Skeletal muscle satellite cell (primary cell): ENCODE measurements at regions not wholly inside any gene's neighbourhood (a gene's known extent, or its start where the extent isn't known, plus 50 kb on each side); places are given as distances from the start of the nearest gene placed in this dataset.
A peak's percentile ranks its signal among the peaks of the same experiment; 100 is the strongest.

Experiments
- H3K27me3 ChIP-seq: 2 replicates; pipeline ENCODE4 v1.7.0; 2013; ENCODE audit warnings: low read length; ENCODE audit not compliant: control insufficient read depth, insufficient read depth
- H3K36me3 ChIP-seq: 2 replicates; pipeline ENCODE4 v1.7.0; 2013; ENCODE audit warnings: mild to moderate bottlenecking, control low read depth, low read length; ENCODE audit not compliant: insufficient read depth
- H3K4me1 ChIP-seq: 2 replicates; pipeline ENCODE4 v1.7.0; 2013; ENCODE audit warnings: low read length; ENCODE audit not compliant: control insufficient read depth, insufficient read depth
- H3K4me2 ChIP-seq: 2 replicates; pipeline ENCODE4 v1.7.0; 2013; ENCODE audit warnings: mild to moderate bottlenecking, low read length
- H3K4me3 ChIP-seq: 2 replicates; pipeline ENCODE4 v1.7.0; 2013; ENCODE audit warnings: low read length
- H3K9ac ChIP-seq: 2 replicates; pipeline ENCODE4 v1.7.0; 2013; ENCODE audit warnings: mild to moderate bottlenecking, low read depth, low read length, moderate library complexity
- H3K9me3 ChIP-seq: replicated peaks from 2 replicates; pipeline ENCODE4 v1.7.0; 2013; ENCODE audit warnings: mild to moderate bottlenecking, control low read depth, low read length

- Histone ChIP-seq H3K27me3 (no peaks in the 10 kb centered on the region), H3K4me2 (no peak overlapping the region), H3K4me3 (no peak overlapping the region), H3K9me3 (no peaks in the 10 kb centered on the region), H3K4me1 (no peaks in the 10 kb centered on the region), H3K36me3 (no peaks in the 10 kb centered on the region), H3K9ac (no peak overlapping the region)
Observed at GRCh38 chr1:116819081-116819480, 64.9 kb downstream of the CD2 start.

GRCh38 chr1:116820369-116820768 lies 66.1 kb downstream of the CD2 start:
- no peak overlapping the region for H3K4me2 ChIP-seq
- H3K27me3 ChIP-seq: no peaks in the 10 kb centered on the region
- peaks cover 7% of the 10 kb centered on the region for H3K4me1 ChIP-seq
- no peaks in the 10 kb centered on the region for H3K36me3 ChIP-seq
- no peaks in the 10 kb centered on the region for H3K9me3 ChIP-seq
- no peak overlapping the region for H3K4me3 ChIP-seq
- no peak overlapping the region for H3K9ac ChIP-seq

- Histone ChIP-seq H3K4me1 (peaks cover 13% of the 10 kb centered on the region), H3K4me2 (no peak overlapping the region), H3K27me3 (no peaks in the 10 kb centered on the region), H3K36me3 (no peaks in the 10 kb centered on the region), H3K4me3 (no peak overlapping the region), H3K9ac (no peak overlapping the region), H3K9me3 (no peaks in the 10 kb centered on the region)
Observed at GRCh38 chr1:116821763-116822162, 67.5 kb downstream of the CD2 start.

- Histone ChIP-seq H3K9me3 (no peaks in the 10 kb centered on the region), H3K4me2 (peak overlapping the region; percentile 21), H3K36me3 (no peaks in the 10 kb centered on the region), H3K27me3 (no peaks in the 10 kb centered on the region), H3K4me3 (no peak overlapping the region), H3K9ac (no peak overlapping the region), H3K4me1 (peaks cover 13% of the 10 kb centered on the region)
Observed at GRCh38 chr1:116824631-116825206, 70.5 kb downstream of the CD2 start.

GRCh38 chr1:116825207-116825719 lies 71.0 kb downstream of the CD2 start:
- H3K4me2 ChIP-seq: peak overlapping the region; percentile 21
- H3K9ac ChIP-seq: peak overlapping the region; percentile 14
- no peaks in the 10 kb centered on the region for H3K27me3 ChIP-seq
- peaks cover 13% of the 10 kb centered on the region for H3K4me1 ChIP-seq
- no peaks in the 10 kb centered on the region for H3K9me3 ChIP-seq
- H3K4me3 ChIP-seq: no peak overlapping the region
- no peaks in the 10 kb centered on the region for H3K36me3 ChIP-seq

- H3K4me2 ChIP-seq: peak overlapping the region; percentile 21
- H3K4me3 ChIP-seq: no peak overlapping the region
- H3K4me1 ChIP-seq: peaks cover 13% of the 10 kb centered on the region
- H3K9me3 ChIP-seq: no peaks in the 10 kb centered on the region
- no peaks in the 10 kb centered on the region for H3K27me3 ChIP-seq
- no peaks in the 10 kb centered on the region for H3K36me3 ChIP-seq
- H3K9ac ChIP-seq: peak overlapping the region; percentile 14
Observed at GRCh38 chr1:116825720-116826438, 71.6 kb downstream of the CD2 start.

GRCh38 chr1:116826818-116827606 lies 72.8 kb downstream of the CD2 start:
- no peak overlapping the region for H3K4me3 ChIP-seq
- no peaks in the 10 kb centered on the region for H3K27me3 ChIP-seq
- H3K36me3 ChIP-seq: no peaks in the 10 kb centered on the region
- H3K4me1 ChIP-seq: peaks cover 13% of the 10 kb centered on the region
- no peaks in the 10 kb centered on the region for H3K9me3 ChIP-seq
- no peak overlapping the region for H3K4me2 ChIP-seq
- no peak overlapping the region for H3K9ac ChIP-seq

GRCh38 chr1:116827607-116828105 lies 73.4 kb downstream of the CD2 start:
- H3K4me1 ChIP-seq: peaks cover 13% of the 10 kb centered on the region
- no peak overlapping the region for H3K9ac ChIP-seq
- peaks cover 1% of the 10 kb centered on the region for H3K27me3 ChIP-seq
- H3K36me3 ChIP-seq: no peaks in the 10 kb centered on the region
- no peaks in the 10 kb centered on the region for H3K9me3 ChIP-seq
- no peak overlapping the region for H3K4me2 ChIP-seq
- H3K4me3 ChIP-seq: no peak overlapping the region

GRCh38 chr1:116832308-116832931 lies 77.3 kb upstream of the PTGFRN start:
- no peaks in the 10 kb centered on the region for H3K36me3 ChIP-seq
- no peak overlapping the region for H3K4me2 ChIP-seq
- H3K9me3 ChIP-seq: no peaks in the 10 kb centered on the region
- no peak overlapping the region for H3K4me3 ChIP-seq
- no peaks in the 10 kb centered on the region for H3K4me1 ChIP-seq
- H3K27me3 ChIP-seq: peaks cover 18% of the 10 kb centered on the region
- H3K9ac ChIP-seq: no peak overlapping the region

GRCh38 chr1:116832932-116833578 lies 76.7 kb upstream of the PTGFRN start:
- H3K36me3 ChIP-seq: no peaks in the 10 kb centered on the region
- H3K4me2 ChIP-seq: no peak overlapping the region
- H3K4me3 ChIP-seq: no peak overlapping the region
- H3K9ac ChIP-seq: no peak overlapping the region
- H3K27me3 ChIP-seq: peaks cover 18% of the 10 kb centered on the region
- H3K4me1 ChIP-seq: no peaks in the 10 kb centered on the region
- H3K9me3 ChIP-seq: no peaks in the 10 kb centered on the region

GRCh38 chr1:116833718-116834117 lies 76.0 kb upstream of the PTGFRN start:
- Histone ChIP-seq H3K9ac (no peak overlapping the region), H3K9me3 (no peaks in the 10 kb centered on the region), H3K27me3 (peaks cover 18% of the 10 kb centered on the region), H3K4me3 (no peak overlapping the region), H3K4me1 (no peaks in the 10 kb centered on the region), H3K36me3 (no peaks in the 10 kb centered on the region), H3K4me2 (no peak overlapping the region)
